HPDE6-E6E7 (cell line): ENCODE measurements at regions not wholly inside any gene's neighbourhood (a gene's known extent, or its start where the extent isn't known, plus 50 kb on each side); places are given as distances from the start of the nearest gene placed in this dataset.

ENCODE experiments used
- DNase-seq: peaks from one replicate; pipeline ENCODE4 v3.0.0; 2011; ENCODE audit warnings: missing footprints; ENCODE audit errors: extremely low spot score

- no peak for DNase-seq
These were observed 67.2 kb upstream of the NABP1 start for GRCh38 chr2:191610756-191611155.

- no peak for DNase-seq
These were observed 66.3 kb upstream of the NABP1 start for GRCh38 chr2:191611614-191612013.

GRCh38 chr2:191612496-191612895, 65.4 kb upstream of the NABP1 start:
- peak; percentile 55 for DNase-seq

GRCh38 chr2:191614759-191615158, 63.2 kb upstream of the NABP1 start:
- DNase-seq: no peak

GRCh38 chr2:191615596-191615995, 62.3 kb upstream of the NABP1 start:
- DNase-seq: no peak

GRCh38 chr2:191617575-191617974, 60.4 kb upstream of the NABP1 start:
- no peak for DNase-seq

- no peak for DNase-seq
These were observed 59.7 kb upstream of the NABP1 start for GRCh38 chr2:191618046-191618780.

GRCh38 chr2:191618786-191619185, 59.1 kb upstream of the NABP1 start:
- no peak for DNase-seq

GRCh38 chr2:191620144-191620543, 57.8 kb upstream of the NABP1 start:
- DNase-seq: no peak

GRCh38 chr2:191622374-191623320, 55.3 kb upstream of the NABP1 start:
- no peak for DNase-seq

- no peak for DNase-seq
These were observed 52.9 kb upstream of the NABP1 start for GRCh38 chr2:191625016-191625415.

- DNase-seq: no peak
These were observed 52.5 kb upstream of the NABP1 start for GRCh38 chr2:191625446-191625845.

GRCh38 chr2:191626497-191627151, 51.3 kb upstream of the NABP1 start:
- no peak for DNase-seq

- DNase-seq: no peak
These were observed 50.4 kb upstream of the NABP1 start for GRCh38 chr2:191627518-191627917.
